ENCODE measurements at regions not wholly inside any gene's neighbourhood (a gene's known extent, or its start where the extent isn't known, plus 50 kb on each side); places are given as distances from the start of the nearest gene placed in this dataset.

GRCh38 chr2:116676776-116677175, 1137.7 kb upstream of the DDX18 start:
- H3K36me3 ChIP-seq (ENCODE audit: insufficient read depth, low read length): no peaks in the 10 kb centered on the region
- H3K79me2 ChIP-seq (ENCODE audit: insufficient read depth, low read length): no peaks in the 10 kb centered on the region
- H3K27me3 ChIP-seq (ENCODE audit: insufficient read depth, low read length): no peaks in the 10 kb centered on the region
- H3K9me3 ChIP-seq (ENCODE audit: low read depth, low read length): no peaks in the 10 kb centered on the region
- no peaks in the 10 kb centered on the region for H3K4me1 ChIP-seq (ENCODE audit: insufficient read depth, low read length)
- no peak overlapping the region for H3K27ac ChIP-seq (ENCODE audit: low read depth, low read length)
- TF ChIP-seq CTCF (IDR thresholded peaks at IDR 0.05; ENCODE audit: extremely low read depth, low read depth, low read length): no peak
- DNase-seq (ENCODE audit: insufficient read length, low spot score, missing footprints): no peak
- no peak overlapping the region for H2AFZ ChIP-seq (ENCODE audit: low read length)
- H3K4me2 ChIP-seq (ENCODE audit: insufficient read depth, low read length): no peak overlapping the region
- no peak overlapping the region for H3K4me3 ChIP-seq (ENCODE audit: insufficient read depth, low read length)
- H4K20me1 ChIP-seq (ENCODE audit: insufficient read depth, low read length): no peaks in the 10 kb centered on the region

GRCh38 chr2:116680256-116680936, 1134.1 kb upstream of the DDX18 start:
- Histone ChIP-seq H4K20me1 (ENCODE audit: insufficient read depth, low read length) (no peaks in the 10 kb centered on the region), H3K79me2 (ENCODE audit: insufficient read depth, low read length) (no peaks in the 10 kb centered on the region), H3K27ac (ENCODE audit: low read depth, low read length) (no peak overlapping the region), H3K4me2 (ENCODE audit: insufficient read depth, low read length) (no peak overlapping the region), H3K4me3 (ENCODE audit: insufficient read depth, low read length) (no peak overlapping the region), H3K4me1 (ENCODE audit: insufficient read depth, low read length) (no peaks in the 10 kb centered on the region), H3K36me3 (ENCODE audit: insufficient read depth, low read length) (no peaks in the 10 kb centered on the region), H3K27me3 (ENCODE audit: insufficient read depth, low read length) (no peaks in the 10 kb centered on the region), H2AFZ (ENCODE audit: low read length) (no peak overlapping the region), H3K9me3 (ENCODE audit: low read depth, low read length) (no peaks in the 10 kb centered on the region)
- TF ChIP-seq CTCF (IDR thresholded peaks at IDR 0.05; ENCODE audit: extremely low read depth, low read depth, low read length): no peak
- DNase-seq (ENCODE audit: insufficient read length, low spot score, missing footprints): no peak

- Histone ChIP-seq H3K79me2 (ENCODE audit: insufficient read depth, low read length) (no peaks in the 10 kb centered on the region), H3K27ac (ENCODE audit: low read depth, low read length) (no peak overlapping the region), H3K4me1 (ENCODE audit: insufficient read depth, low read length) (no peaks in the 10 kb centered on the region), H3K9me3 (ENCODE audit: low read depth, low read length) (no peaks in the 10 kb centered on the region), H3K4me2 (ENCODE audit: insufficient read depth, low read length) (no peak overlapping the region), H4K20me1 (ENCODE audit: insufficient read depth, low read length) (no peaks in the 10 kb centered on the region), H3K27me3 (ENCODE audit: insufficient read depth, low read length) (no peaks in the 10 kb centered on the region), H3K4me3 (ENCODE audit: insufficient read depth, low read length) (no peak overlapping the region), H2AFZ (ENCODE audit: low read length) (no peak overlapping the region), H3K36me3 (ENCODE audit: insufficient read depth, low read length) (no peaks in the 10 kb centered on the region)
- DNase-seq (ENCODE audit: insufficient read length, low spot score, missing footprints): no peak
- no peak for TF ChIP-seq CTCF (IDR thresholded peaks at IDR 0.05; ENCODE audit: extremely low read depth, low read depth, low read length)
Measured at GRCh38 chr2:116687371-116687770, 1127.1 kb upstream of the DDX18 start.

GRCh38 chr2:116692988-116693387, 1121.5 kb upstream of the DDX18 start:
- no peaks in the 10 kb centered on the region for H3K4me1 ChIP-seq (ENCODE audit: insufficient read depth, low read length)
- no peaks in the 10 kb centered on the region for H3K9me3 ChIP-seq (ENCODE audit: low read depth, low read length)
- no peak for DNase-seq (ENCODE audit: insufficient read length, low spot score, missing footprints)
- H3K4me3 ChIP-seq (ENCODE audit: insufficient read depth, low read length): no peak overlapping the region
- no peak overlapping the region for H3K4me2 ChIP-seq (ENCODE audit: insufficient read depth, low read length)
- no peak overlapping the region for H2AFZ ChIP-seq (ENCODE audit: low read length)
- H3K36me3 ChIP-seq (ENCODE audit: insufficient read depth, low read length): no peaks in the 10 kb centered on the region
- no peaks in the 10 kb centered on the region for H3K27me3 ChIP-seq (ENCODE audit: insufficient read depth, low read length)
- no peaks in the 10 kb centered on the region for H3K79me2 ChIP-seq (ENCODE audit: insufficient read depth, low read length)
- H3K27ac ChIP-seq (ENCODE audit: low read depth, low read length): no peak overlapping the region
- H4K20me1 ChIP-seq (ENCODE audit: insufficient read depth, low read length): no peaks in the 10 kb centered on the region
- no peak for TF ChIP-seq CTCF (IDR thresholded peaks at IDR 0.05; ENCODE audit: extremely low read depth, low read depth, low read length)

All from osteoblast (primary cell).